ENCODE measurements at regions not wholly inside any gene's neighbourhood (a gene's known extent, or its start where the extent isn't known, plus 50 kb on each side); places are given as distances from the start of the nearest gene placed in this dataset.
A peak's percentile ranks its signal among the peaks of the same experiment; 100 is the strongest.

- TF ChIP-seq CTCF (IDR thresholded peaks at IDR 0.05) = no peak
- Mint-ChIP-seq H3K36me3 (ENCODE audit: low read depth) (no peaks in the 10 kb centered on the region), H3K27ac (no peak overlapping the region), H3K9me3 (peaks cover 7% of the 10 kb centered on the region), H3K4me3 (no peak overlapping the region), H3K4me1 (peaks cover 9% of the 10 kb centered on the region), H3K27me3 (ENCODE audit: low read depth, poor library complexity) (no peaks in the 10 kb centered on the region)
- DNase-seq = no peak
These were observed 1010.1 kb upstream of the B3GALT2 start for GRCh38 chr1:194196562-194196961.

GRCh38 chr1:194194724-194195123, 1008.3 kb upstream of the B3GALT2 start:
- H3K27me3 Mint-ChIP-seq (ENCODE audit: low read depth, poor library complexity) = peaks cover 3% of the 10 kb centered on the region
- no peak for DNase-seq
- no peaks in the 10 kb centered on the region for H3K36me3 Mint-ChIP-seq (ENCODE audit: low read depth)
- H3K4me1 Mint-ChIP-seq = peaks cover 9% of the 10 kb centered on the region
- H3K9me3 Mint-ChIP-seq = peaks cover 7% of the 10 kb centered on the region
- H3K27ac Mint-ChIP-seq = peak overlapping the region; percentile 32
- no peak for TF ChIP-seq CTCF (IDR thresholded peaks at IDR 0.05)
- H3K4me3 Mint-ChIP-seq = no peak overlapping the region

- no peak for TF ChIP-seq CTCF (IDR thresholded peaks at IDR 0.05)
- no peak for DNase-seq
These were observed 998.6 kb upstream of the B3GALT2 start for GRCh38 chr1:194184974-194185373.

GRCh38 chr1:194184425-194184824, 998.0 kb upstream of the B3GALT2 start:
- Mint-ChIP-seq H3K4me1 (peaks cover 7% of the 10 kb centered on the region), H3K27ac (no peak overlapping the region), H3K36me3 (ENCODE audit: low read depth) (no peaks in the 10 kb centered on the region), H3K27me3 (ENCODE audit: low read depth, poor library complexity) (no peaks in the 10 kb centered on the region), H3K9me3 (no peaks in the 10 kb centered on the region), H3K4me3 (no peak overlapping the region)
- TF ChIP-seq CTCF (IDR thresholded peaks at IDR 0.05) = no peak
- no peak for DNase-seq

More at GRCh38 chr1:194184974-194185373, 998.6 kb upstream of the B3GALT2 start:
- Mint-ChIP-seq H3K27ac (no peak overlapping the region), H3K4me3 (no peak overlapping the region), H3K36me3 (ENCODE audit: low read depth) (no peaks in the 10 kb centered on the region), H3K9me3 (no peaks in the 10 kb centered on the region), H3K27me3 (ENCODE audit: low read depth, poor library complexity) (no peaks in the 10 kb centered on the region), H3K4me1 (peaks cover 1% of the 10 kb centered on the region)

- Mint-ChIP-seq H3K4me1 (peaks cover 7% of the 10 kb centered on the region), H3K27me3 (ENCODE audit: low read depth, poor library complexity) (no peaks in the 10 kb centered on the region), H3K36me3 (ENCODE audit: low read depth) (no peaks in the 10 kb centered on the region), H3K4me3 (no peak overlapping the region), H3K9me3 (no peaks in the 10 kb centered on the region), H3K27ac (no peak overlapping the region)
- no peak for TF ChIP-seq CTCF (IDR thresholded peaks at IDR 0.05)
- DNase-seq = no peak
These were observed 995.4 kb upstream of the B3GALT2 start for GRCh38 chr1:194181845-194182244.

- no peak overlapping the region for H3K27ac Mint-ChIP-seq
- no peaks in the 10 kb centered on the region for H3K9me3 Mint-ChIP-seq
- H3K36me3 Mint-ChIP-seq (ENCODE audit: low read depth) = no peaks in the 10 kb centered on the region
- no peak overlapping the region for H3K4me3 Mint-ChIP-seq
- DNase-seq = no peak
- H3K27me3 Mint-ChIP-seq (ENCODE audit: low read depth, poor library complexity) = no peaks in the 10 kb centered on the region
- no peak for TF ChIP-seq CTCF (IDR thresholded peaks at IDR 0.05)
- H3K4me1 Mint-ChIP-seq = peaks cover 7% of the 10 kb centered on the region
These were observed 989.8 kb upstream of the B3GALT2 start for GRCh38 chr1:194176212-194176611.
